K562 (cell line): ENCODE measurements at regions not wholly inside any gene's neighbourhood (a gene's known extent, or its start where the extent isn't known, plus 50 kb on each side); places are given as distances from the start of the nearest gene placed in this dataset.

Experiments used
- BCOR ChIP-seq: fragments of 450-650 bp; IDR thresholded peaks from 2 replicates; pipeline ENCODE4 v1.6.1; 2016
- MTA2 ChIP-seq: fragments of 450-650 bp; IDR thresholded peaks from 2 replicates; pipeline ENCODE4 v1.6.1; 2016; ENCODE audit warnings: low read depth
- MYC ChIP-seq, 2 experiments: fragments of 250-450 bp in 1 of 2; sonication (Bioruptor Pico) in 1 of 2; IDR thresholded peaks; 2 replicates each; pipeline versions ENCODE4 v1.5.1 to v1.6.1; 2012 to 2021; ENCODE audit warnings: low read depth in 2 of 2, borderline replicate concordance in 1 of 2, improper control_type of control experiment in 1 of 2, low read length in 1 of 2, mild to moderate bottlenecking in 1 of 2, moderate library complexity in 1 of 2
- STAT5A ChIP-seq: IDR thresholded peaks from 2 replicates; pipeline ENCODE4 v1.6.1; 2012; ENCODE audit warnings: low read length, inconsistent platforms, borderline replicate concordance
- TF ChIP-seq, protein P1 (sequence below): fragments of 450-650 bp; IDR thresholded peaks from 2 replicates; pipeline ENCODE4 v1.6.1; 2016; ENCODE audit warnings: mild to moderate bottlenecking, moderate library complexity
- TF ChIP-seq, protein P2 (sequence below): fragments of 150-350 bp; conservative IDR thresholded peaks from 2 replicates; pipeline ENCODE4 v1.6.1; 2014; ENCODE audit warnings: low read length
- TF ChIP-seq, protein P3 (sequence below): fragments of 450-650 bp; IDR thresholded peaks from 2 replicates; pipeline ENCODE4 v1.6.1; 2018; ENCODE audit not compliant: partially characterized antibody

DNA sequence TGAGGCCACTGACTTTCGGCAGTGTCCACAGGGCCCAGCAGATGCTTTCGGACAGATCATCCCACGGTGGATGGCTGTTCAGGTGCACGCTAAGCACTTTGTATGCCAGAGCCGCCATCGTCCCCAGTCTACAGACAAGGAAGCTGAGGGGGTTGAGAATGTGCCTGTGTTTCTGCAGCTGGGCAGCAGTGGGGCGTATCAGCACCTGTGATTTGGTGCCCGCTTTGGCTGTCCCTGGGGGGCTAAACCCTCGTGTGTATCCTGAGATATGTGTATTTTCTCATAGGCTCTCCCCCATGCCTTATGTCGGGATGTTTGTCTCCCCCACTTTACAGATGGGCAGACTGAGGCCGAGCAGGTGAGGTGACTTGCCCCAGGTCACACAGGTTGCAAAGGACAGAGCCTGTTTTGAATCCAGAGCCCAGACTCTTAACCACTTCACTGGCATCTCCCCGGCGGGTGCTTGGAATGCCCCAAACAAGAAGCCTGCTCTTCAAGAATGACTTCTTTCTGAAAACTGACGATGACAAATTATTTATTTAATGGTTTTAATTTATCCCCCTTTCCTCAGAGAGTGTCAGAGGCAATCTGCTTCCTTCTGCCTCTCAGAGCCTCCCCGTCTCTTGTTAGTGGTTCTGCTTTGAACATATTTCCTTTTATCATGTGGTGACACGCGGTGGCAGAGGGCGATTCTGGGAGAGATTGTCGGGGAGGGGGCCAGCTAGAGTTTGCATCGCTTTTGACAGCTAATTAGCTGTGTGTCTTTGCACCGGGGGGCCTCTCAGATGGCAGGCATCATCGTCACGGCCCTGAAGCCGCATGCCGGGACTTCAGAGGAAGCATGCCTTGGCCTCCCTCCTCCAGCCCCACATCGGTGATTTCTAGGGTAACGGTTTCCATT lies 149.6 kb upstream of the CIBAR2 start (continued):
- TF ChIP-seq, protein P1, sequence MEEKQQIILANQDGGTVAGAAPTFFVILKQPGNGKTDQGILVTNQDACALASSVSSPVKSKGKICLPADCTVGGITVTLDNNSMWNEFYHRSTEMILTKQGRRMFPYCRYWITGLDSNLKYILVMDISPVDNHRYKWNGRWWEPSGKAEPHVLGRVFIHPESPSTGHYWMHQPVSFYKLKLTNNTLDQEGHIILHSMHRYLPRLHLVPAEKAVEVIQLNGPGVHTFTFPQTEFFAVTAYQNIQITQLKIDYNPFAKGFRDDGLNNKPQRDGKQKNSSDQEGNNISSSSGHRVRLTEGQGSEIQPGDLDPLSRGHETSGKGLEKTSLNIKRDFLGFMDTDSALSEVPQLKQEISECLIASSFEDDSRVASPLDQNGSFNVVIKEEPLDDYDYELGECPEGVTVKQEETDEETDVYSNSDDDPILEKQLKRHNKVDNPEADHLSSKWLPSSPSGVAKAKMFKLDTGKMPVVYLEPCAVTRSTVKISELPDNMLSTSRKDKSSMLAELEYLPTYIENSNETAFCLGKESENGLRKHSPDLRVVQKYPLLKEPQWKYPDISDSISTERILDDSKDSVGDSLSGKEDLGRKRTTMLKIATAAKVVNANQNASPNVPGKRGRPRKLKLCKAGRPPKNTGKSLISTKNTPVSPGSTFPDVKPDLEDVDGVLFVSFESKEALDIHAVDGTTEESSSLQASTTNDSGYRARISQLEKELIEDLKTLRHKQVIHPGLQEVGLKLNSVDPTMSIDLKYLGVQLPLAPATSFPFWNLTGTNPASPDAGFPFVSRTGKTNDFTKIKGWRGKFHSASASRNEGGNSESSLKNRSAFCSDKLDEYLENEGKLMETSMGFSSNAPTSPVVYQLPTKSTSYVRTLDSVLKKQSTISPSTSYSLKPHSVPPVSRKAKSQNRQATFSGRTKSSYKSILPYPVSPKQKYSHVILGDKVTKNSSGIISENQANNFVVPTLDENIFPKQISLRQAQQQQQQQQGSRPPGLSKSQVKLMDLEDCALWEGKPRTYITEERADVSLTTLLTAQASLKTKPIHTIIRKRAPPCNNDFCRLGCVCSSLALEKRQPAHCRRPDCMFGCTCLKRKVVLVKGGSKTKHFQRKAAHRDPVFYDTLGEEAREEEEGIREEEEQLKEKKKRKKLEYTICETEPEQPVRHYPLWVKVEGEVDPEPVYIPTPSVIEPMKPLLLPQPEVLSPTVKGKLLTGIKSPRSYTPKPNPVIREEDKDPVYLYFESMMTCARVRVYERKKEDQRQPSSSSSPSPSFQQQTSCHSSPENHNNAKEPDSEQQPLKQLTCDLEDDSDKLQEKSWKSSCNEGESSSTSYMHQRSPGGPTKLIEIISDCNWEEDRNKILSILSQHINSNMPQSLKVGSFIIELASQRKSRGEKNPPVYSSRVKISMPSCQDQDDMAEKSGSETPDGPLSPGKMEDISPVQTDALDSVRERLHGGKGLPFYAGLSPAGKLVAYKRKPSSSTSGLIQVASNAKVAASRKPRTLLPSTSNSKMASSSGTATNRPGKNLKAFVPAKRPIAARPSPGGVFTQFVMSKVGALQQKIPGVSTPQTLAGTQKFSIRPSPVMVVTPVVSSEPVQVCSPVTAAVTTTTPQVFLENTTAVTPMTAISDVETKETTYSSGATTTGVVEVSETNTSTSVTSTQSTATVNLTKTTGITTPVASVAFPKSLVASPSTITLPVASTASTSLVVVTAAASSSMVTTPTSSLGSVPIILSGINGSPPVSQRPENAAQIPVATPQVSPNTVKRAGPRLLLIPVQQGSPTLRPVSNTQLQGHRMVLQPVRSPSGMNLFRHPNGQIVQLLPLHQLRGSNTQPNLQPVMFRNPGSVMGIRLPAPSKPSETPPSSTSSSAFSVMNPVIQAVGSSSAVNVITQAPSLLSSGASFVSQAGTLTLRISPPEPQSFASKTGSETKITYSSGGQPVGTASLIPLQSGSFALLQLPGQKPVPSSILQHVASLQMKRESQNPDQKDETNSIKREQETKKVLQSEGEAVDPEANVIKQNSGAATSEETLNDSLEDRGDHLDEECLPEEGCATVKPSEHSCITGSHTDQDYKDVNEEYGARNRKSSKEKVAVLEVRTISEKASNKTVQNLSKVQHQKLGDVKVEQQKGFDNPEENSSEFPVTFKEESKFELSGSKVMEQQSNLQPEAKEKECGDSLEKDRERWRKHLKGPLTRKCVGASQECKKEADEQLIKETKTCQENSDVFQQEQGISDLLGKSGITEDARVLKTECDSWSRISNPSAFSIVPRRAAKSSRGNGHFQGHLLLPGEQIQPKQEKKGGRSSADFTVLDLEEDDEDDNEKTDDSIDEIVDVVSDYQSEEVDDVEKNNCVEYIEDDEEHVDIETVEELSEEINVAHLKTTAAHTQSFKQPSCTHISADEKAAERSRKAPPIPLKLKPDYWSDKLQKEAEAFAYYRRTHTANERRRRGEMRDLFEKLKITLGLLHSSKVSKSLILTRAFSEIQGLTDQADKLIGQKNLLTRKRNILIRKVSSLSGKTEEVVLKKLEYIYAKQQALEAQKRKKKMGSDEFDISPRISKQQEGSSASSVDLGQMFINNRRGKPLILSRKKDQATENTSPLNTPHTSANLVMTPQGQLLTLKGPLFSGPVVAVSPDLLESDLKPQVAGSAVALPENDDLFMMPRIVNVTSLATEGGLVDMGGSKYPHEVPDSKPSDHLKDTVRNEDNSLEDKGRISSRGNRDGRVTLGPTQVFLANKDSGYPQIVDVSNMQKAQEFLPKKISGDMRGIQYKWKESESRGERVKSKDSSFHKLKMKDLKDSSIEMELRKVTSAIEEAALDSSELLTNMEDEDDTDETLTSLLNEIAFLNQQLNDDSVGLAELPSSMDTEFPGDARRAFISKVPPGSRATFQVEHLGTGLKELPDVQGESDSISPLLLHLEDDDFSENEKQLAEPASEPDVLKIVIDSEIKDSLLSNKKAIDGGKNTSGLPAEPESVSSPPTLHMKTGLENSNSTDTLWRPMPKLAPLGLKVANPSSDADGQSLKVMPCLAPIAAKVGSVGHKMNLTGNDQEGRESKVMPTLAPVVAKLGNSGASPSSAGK: peak; percentile 86
- TF ChIP-seq, protein P2, sequence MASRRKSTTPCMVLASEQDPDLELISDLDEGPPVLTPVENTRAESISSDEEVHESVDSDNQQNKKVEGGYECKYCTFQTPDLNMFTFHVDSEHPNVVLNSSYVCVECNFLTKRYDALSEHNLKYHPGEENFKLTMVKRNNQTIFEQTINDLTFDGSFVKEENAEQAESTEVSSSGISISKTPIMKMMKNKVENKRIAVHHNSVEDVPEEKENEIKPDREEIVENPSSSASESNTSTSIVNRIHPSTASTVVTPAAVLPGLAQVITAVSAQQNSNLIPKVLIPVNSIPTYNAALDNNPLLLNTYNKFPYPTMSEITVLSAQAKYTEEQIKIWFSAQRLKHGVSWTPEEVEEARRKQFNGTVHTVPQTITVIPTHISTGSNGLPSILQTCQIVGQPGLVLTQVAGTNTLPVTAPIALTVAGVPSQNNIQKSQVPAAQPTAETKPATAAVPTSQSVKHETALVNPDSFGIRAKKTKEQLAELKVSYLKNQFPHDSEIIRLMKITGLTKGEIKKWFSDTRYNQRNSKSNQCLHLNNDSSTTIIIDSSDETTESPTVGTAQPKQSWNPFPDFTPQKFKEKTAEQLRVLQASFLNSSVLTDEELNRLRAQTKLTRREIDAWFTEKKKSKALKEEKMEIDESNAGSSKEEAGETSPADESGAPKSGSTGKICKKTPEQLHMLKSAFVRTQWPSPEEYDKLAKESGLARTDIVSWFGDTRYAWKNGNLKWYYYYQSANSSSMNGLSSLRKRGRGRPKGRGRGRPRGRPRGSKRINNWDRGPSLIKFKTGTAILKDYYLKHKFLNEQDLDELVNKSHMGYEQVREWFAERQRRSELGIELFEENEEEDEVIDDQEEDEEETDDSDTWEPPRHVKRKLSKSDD: no peak
- TF ChIP-seq MYC (IDR thresholded peaks at IDR 0.05; ENCODE audit: low read depth, low read length) (peak; percentile 42; the same call in 1 of the 2 replicates), MYC (CRISPR knock-in tag; IDR thresholded peaks at IDR 0.05; ENCODE audit: borderline replicate concordance, low read depth) (no peak), MTA2 (peak; percentile 71), STAT5A (peak; percentile 31; the same call in 1 of the 2 replicates), BCOR (peak; percentile 80)
- TF ChIP-seq, protein P3, sequence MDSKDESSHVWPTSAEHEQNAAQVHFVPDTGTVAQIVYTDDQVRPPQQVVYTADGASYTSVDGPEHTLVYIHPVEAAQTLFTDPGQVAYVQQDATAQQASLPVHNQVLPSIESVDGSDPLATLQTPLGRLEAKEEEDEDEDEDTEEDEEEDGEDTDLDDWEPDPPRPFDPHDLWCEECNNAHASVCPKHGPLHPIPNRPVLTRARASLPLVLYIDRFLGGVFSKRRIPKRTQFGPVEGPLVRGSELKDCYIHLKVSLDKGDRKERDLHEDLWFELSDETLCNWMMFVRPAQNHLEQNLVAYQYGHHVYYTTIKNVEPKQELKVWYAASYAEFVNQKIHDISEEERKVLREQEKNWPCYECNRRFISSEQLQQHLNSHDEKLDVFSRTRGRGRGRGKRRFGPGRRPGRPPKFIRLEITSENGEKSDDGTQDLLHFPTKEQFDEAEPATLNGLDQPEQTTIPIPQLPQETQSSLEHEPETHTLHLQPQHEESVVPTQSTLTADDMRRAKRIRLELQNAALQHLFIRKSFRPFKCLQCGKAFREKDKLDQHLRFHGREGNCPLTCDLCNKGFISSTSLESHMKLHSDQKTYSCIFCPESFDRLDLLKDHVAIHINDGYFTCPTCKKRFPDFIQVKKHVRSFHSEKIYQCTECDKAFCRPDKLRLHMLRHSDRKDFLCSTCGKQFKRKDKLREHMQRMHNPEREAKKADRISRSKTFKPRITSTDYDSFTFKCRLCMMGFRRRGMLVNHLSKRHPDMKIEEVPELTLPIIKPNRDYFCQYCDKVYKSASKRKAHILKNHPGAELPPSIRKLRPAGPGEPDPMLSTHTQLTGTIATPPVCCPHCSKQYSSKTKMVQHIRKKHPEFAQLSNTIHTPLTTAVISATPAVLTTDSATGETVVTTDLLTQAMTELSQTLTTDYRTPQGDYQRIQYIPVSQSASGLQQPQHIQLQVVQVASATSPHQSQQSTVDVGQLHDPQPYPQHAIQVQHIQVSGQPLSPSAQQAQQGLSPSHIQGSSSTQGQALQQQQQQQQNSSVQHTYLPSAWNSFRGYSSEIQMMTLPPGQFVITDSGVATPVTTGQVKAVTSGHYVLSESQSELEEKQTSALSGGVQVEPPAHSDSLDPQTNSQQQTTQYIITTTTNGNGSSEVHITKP: peak; percentile 33
